Pons (tissue), 1 donor: ENCODE measurements at regions not wholly inside any gene's neighbourhood (a gene's known extent, or its start where the extent isn't known, plus 50 kb on each side); places are given as distances from the start of the nearest gene placed in this dataset.

ENCODE experiments used
- DNase-seq: peaks from one replicate; pipeline ENCODE4 v3.0.0-alpha.2; 2016; ENCODE audit warnings: low spot score

- no peak for DNase-seq
These were observed 153.7 kb upstream of the ARRDC4 start for GRCh38 chr15:97806766-97807165.

- no peak for DNase-seq
These were observed 144.7 kb upstream of the ARRDC4 start for GRCh38 chr15:97815835-97816234.

DNA sequence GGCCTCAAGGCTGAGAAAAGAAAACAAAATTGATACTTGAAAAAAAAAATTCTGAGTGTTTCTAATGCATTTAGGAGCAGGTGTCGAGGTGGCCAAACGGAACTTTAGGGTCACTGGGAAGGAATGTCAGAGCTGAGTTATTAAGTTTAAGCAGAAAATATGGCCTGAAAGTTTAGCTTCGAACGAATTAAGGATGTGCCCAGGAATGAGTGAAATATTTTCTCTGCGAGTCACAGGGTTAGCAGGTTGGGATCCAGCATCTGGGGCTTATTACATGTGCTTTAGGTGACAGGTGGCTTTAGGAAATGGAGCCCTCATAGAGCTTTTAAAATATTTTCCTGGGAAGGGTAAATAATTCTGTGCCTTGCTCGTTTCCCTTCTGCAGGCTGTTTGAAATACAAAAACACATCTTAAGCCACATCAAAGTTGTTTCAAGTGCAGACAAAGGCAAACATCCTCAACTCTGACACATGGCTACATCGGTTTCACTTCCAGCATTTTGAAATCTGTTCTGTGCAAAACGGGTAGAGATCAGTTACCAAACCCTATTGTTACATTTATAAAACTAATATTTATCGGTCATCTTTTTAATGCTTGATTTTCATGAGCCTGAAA lies 143.1 kb upstream of the ARRDC4 start:
- DNase-seq = no peak

DNA sequence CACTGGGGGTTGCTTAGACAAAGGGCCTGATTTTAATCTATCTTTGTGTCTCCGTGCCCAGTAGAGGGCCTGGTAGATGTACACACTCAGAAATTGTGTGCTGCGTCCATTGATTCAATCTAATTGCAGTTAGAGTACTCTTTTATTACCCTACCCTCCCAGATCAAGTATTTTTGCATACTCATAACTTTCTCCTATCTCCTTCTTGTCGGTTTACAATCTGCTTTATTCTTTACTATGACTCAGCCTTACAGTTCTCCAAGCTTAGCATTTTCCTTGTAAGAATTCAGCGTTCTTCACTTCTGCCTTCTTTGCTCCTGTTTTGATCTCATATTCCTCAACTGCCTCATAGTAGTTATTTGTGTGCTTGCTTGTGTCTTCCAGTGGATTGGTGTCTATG lies 124.5 kb upstream of the ARRDC4 start:
- no peak for DNase-seq

DNA sequence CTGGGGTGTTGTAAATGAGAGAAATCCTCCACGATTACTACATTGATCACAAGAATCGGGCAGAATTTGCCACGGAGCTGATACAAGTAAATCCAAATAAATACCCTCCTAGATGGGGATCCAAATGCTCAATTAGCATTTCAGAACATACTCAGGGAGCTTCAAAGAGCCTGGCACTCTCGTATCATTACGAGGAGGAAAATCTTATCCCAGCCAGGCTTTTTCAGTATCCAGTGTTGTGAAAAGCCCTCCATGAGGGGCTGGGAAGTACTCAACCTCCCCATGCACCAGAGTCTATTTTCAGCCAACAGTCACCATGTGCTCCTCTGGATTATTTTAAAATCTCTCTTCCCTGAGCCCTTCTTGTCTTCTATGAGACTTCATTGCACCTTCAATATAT lies 122.6 kb upstream of the ARRDC4 start:
- DNase-seq = no peak

DNA sequence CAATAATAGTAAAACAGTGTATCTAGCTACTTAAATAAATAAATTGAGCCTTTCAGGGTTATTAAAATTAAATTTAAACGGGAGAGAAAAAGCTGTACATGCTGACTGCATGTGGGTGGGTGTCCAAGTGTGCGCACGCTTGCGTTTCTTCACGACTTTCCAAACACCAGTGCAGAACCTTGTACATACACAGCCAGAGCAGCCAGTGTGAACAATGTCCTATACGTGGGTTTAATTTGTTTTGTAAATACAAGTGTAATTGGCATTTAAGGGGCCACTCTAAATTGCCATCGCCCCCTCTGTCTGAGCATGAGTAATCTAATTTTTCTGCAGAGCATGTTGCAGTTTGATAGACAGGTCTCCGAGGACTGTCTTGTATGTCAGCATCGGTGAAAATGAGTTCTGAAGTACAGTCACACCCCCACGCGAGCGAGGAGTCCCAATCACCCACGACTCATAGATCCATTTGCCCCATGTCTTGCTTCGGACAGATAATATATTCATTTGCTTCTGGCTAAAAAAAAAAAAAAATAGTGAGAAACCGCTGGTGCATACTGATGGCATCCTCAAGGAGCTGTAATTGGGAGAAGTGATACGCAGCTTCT lies 121.8 kb upstream of the ARRDC4 start:
- no peak for DNase-seq

GRCh38 chr15:97840501-97840900 lies 120.0 kb upstream of the ARRDC4 start:
- DNase-seq = no peak

- DNase-seq = no peak
These were observed 118.9 kb upstream of the ARRDC4 start for GRCh38 chr15:97841558-97841957.

DNA sequence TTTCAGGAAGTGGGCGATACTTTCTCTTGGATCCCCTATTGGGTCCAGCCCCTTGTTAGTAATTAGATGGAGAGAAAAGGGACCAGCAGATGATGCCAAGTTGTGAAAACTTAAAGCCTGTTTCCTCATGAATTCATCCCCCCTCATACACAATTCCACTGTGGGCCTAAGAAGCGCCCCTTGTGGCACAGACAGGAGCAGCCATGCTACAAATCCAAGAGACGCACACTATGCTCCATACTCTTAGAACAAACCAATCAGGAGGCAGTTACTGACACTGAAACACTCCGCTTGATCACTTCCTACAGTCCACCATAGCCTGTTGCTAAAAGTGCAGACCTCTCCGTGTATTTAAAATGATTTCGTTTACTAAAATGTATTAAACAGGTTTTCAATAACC lies 111.3 kb upstream of the ARRDC4 start:
- no peak for DNase-seq

DNA sequence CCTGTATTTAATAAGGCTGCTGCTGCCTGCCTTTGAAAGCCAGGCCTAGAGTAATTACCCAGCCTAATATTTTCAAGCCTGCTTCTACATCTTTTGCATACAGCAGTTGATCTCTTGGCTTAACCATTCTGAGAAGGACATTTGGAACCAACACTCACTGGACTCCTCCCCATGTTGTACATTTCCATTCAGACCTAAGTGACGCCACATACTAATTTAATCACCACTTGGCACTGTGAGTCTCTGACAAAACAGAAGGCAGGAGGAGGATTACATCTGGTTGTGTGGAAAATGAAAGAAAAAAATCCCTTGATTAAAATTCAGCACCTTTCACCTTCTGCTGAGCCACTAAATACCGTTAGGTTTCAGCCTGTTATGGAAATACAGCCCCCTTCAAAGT lies 102.2 kb upstream of the ARRDC4 start:
- DNase-seq = peak; percentile 3

DNA sequence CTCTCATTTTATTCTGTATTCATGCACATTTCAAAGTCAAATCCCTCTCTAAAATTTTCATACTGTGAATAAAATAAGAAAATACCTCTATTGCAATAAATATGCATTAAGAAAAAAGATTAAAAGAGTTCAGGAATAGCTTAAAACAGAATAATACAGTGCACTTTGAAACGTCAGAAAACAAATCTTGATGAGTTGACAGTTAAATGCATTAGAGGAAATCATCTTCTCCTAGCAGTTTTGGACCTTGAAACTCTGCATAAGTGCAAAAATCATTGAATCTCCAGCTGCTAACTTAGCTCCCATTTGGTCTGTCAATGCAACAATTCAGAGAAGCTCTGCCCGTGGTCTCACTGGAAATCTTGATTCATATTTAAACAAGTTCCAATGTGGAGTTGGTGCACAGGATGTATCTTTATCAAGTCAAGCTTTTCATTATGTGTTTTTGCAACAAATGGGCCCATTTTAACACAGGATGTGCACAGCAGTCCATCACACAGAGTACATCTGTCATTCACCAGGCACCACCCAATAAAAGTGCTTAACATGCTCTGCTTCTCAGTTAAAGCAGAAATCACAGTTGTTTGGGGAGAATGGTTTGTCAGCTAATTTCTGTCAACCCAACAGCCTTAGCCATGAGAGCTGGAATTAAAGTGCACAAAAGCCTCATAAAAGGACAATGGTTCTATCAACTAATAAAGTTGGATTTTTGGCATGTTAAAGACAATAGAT lies 98.8 kb upstream of the ARRDC4 start:
- DNase-seq = no peak

DNA sequence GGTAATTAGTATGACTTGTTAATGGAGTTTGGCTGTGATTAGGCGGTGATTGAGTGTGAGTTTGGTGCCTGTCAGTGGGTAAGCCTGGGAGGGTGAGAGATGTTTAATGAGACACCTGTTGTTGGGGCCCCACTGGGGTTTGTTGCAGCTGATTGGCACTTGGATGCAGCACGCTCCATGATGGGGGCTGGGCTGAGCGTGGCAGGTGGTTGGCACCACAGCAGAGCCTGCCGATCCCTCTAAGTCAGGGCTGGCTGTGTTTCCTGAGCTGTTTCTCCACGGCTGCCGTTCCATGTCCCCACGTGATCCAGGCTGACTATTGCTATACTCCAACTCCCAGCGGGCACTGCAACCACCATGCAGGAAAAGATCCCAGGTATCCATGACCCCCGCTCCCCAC lies 93.5 kb upstream of the ARRDC4 start:
- no peak for DNase-seq

GRCh38 chr15:97867870-97868269 lies 92.6 kb upstream of the ARRDC4 start:
- no peak for DNase-seq

DNA sequence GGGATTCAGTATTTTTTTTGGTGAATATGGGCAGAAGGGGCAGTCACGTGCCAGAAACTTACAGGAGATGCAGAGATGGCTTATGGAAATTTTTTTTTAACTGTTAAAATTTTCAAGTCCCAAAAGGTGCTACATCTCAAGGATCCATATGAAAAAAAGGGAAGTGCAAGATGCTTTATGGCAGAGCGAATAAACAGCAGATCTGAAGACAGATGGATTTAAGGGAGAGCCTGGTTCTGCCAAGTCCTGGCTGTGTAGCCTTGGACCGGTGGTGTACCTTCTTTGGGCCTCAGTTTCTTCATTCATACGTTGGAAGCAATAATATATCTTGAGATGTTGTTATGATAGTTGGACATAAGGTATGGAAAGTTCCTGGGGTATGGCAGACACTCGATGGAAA lies 91.5 kb upstream of the ARRDC4 start:
- DNase-seq = no peak

- no peak for DNase-seq
These were observed 89.7 kb upstream of the ARRDC4 start for GRCh38 chr15:97870771-97871170.

DNA sequence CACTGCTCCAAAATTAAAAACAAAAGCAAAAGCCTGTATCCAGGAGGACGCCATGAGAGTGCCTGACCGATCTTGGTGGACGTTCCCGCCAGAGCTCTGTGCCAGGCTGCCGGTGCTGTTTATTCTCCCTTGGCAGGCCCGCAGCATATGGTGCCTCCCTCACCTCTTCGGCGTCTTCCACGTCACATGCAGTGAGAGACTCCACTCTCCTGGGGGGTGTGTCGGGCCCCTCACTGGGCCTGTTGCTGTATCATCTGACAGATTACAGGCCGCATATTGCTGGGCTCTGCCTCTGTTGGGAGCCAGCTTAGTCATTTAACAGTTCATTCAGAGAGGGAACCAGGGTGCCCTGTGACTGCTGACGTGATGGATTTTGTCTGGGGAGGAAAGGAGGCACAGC lies 86.4 kb upstream of the ARRDC4 start:
- no peak for DNase-seq

DNA sequence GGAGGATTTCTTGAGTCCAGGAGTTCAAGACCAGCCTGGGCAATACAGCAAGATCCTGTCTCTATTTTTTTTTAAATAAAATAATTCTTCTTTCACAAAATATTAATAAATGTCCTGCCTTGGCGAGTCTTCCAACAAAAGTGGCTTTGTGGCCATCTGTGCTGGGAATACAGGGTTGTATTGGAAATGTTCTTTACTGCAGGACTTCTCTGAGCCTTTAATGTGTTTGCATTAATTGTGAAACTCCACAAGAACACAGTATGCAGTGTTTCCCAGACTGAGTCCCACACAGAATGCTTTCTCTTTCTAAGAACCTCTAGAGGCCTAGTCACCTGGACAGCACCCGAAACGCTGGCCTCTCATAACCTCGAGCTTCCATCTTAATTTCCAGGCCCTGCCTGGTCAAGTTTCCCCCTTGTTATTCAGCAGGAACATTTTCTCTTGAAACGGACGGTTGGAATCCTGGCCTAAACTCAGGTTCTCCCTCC lies 85.4 kb upstream of the ARRDC4 start:
- DNase-seq = no peak

DNA sequence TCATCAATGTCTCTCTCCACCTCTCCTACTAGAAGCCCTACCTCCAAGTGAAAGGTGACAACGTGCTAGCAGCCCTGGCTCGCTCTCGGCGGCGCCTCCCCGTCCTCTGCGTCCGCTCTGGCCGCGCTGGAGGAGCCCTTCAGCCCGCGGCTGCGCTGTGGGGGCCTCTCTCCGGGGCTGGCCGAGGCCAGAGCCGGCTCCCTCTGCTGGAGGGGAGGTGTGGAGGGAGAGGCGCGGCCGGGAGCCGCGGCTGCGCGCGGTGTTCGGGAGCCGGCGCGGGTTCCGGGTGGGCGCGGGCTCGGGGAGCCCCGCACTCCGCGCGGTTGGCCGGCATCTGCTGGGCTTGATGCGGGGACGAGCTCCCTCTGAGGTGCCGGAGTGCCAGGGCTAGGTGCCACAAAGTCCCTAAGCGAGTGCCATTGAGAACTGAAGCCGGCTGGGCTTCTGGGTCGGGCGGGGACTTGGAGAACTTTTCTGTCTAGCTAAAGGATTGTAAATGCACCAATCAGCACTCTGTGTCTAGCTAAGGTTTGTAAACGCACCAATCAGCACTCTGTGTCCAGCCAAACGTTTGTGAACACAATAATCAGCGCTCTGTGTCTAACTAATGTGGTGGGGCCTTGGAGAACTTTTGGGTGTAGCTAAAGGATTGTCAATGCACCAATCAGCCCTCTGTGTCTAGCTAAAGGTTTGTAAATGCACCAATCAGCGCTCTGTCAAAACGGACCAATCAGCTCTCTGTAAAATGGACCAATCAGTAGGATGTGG lies 84.8 kb upstream of the ARRDC4 start:
- DNase-seq = no peak

- no peak for DNase-seq
These were observed 84.2 kb upstream of the ARRDC4 start for GRCh38 chr15:97876281-97876675.

- no peak for DNase-seq
These were observed 79.0 kb upstream of the ARRDC4 start for GRCh38 chr15:97881346-97881965.

- DNase-seq = no peak
These were observed 75.9 kb upstream of the ARRDC4 start for GRCh38 chr15:97884513-97885131.

- DNase-seq = no peak
These were observed 70.2 kb upstream of the ARRDC4 start for GRCh38 chr15:97890307-97890706.
